RWPE2 (cell line): ENCODE measurements at regions not wholly inside any gene's neighbourhood (a gene's known extent, or its start where the extent isn't known, plus 50 kb on each side); places are given as distances from the start of the nearest gene placed in this dataset.

Experiments
- ATAC-seq: fragments of 200-7000 bp; cut with Tn5 transposase; 3 replicates; pipeline ENCODE4 v1.9.1; 2021; ENCODE audit warnings: low read depth
- DNase-seq: peaks from one replicate; pipeline ENCODE4 v3.0.0-alpha.2; 2020; ENCODE audit warnings: low spot score
- H3K27ac ChIP-seq: fragments of 450-650 bp; 2 replicates; pipeline ENCODE4 v1.5.1; 2017; ENCODE audit warnings: mild to moderate bottlenecking; ENCODE audit not compliant: poor library complexity, severe bottlenecking
- H3K27me3 ChIP-seq: fragments of 250-450 bp; sonication (Bioruptor Pico); 2 replicates; pipeline ENCODE4 v1.5.1; 2021; ENCODE audit warnings: mild to moderate bottlenecking, moderate library complexity; ENCODE audit not compliant: insufficient read depth, poor library complexity, severe bottlenecking
- H3K36me3 ChIP-seq: fragments of 250-450 bp; sonication (Bioruptor Pico); 2 replicates; pipeline ENCODE4 v1.5.1; 2020; ENCODE audit warnings: low read depth, mild to moderate bottlenecking, moderate library complexity
- H3K4me1 ChIP-seq: fragments of 250-450 bp; sonication (Bioruptor Pico); 2 replicates; pipeline ENCODE4 v1.5.1; 2021; ENCODE audit warnings: mild to moderate bottlenecking, moderate library complexity; ENCODE audit not compliant: insufficient read depth, poor library complexity, severe bottlenecking
- H3K4me3 ChIP-seq: fragments of 250-450 bp; sonication (Bioruptor Pico); 2 replicates; pipeline ENCODE4 v1.5.1; 2021; ENCODE audit warnings: mild to moderate bottlenecking, moderate library complexity; ENCODE audit not compliant: severe bottlenecking
- H3K9me3 ChIP-seq: fragments of 250-450 bp; sonication (Bioruptor Pico); 2 replicates; pipeline ENCODE4 v1.5.1; 2021; ENCODE audit warnings: mild to moderate bottlenecking, moderate library complexity; ENCODE audit not compliant: severe bottlenecking
- CTCF ChIP-seq: fragments of 450-650 bp; IDR thresholded peaks from one replicate; pipeline ENCODE4 v1.5.1; 2017; ENCODE audit warnings: mild to moderate bottlenecking, moderate library complexity; ENCODE audit not compliant: poor library complexity, severe bottlenecking

DNA sequence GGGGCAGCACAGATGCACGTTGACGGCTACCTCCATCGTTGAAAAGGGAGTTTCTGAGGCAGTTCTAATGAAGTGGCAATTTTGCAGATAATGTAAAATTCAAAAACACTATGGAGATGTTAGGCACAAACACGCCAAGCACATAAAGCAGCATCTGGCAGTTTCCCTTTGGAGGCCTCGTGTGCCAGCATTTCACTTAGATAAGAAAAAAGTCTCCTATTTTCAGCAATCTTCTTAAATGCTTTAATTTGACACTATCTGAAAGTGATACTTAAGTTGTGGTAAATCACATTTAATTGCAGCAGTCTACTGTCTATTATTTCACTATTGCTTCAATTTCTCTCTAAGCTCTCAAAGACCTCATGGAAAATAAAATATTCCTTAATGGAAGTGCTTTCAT lies 125.3 kb upstream of the PROKR2 start:
- Histone ChIP-seq H3K4me1 (no peaks in the 10 kb centered on the region), H3K9me3 (no peaks in the 10 kb centered on the region), H3K4me3 (no peak overlapping the region), H3K27ac (no peak overlapping the region), H3K36me3 (no peaks in the 10 kb centered on the region), H3K27me3 (peaks cover 42% of the 10 kb centered on the region)
- ATAC-seq = no peak
- TF ChIP-seq CTCF = no peak
- DNase-seq = no peak

GRCh38 chr20:5434116-5434515 lies 117.4 kb upstream of the PROKR2 start:
- H3K27me3 ChIP-seq = peaks cover 60% of the 10 kb centered on the region
- no peak for ATAC-seq
- no peak overlapping the region for H3K27ac ChIP-seq
- no peaks in the 10 kb centered on the region for H3K4me1 ChIP-seq
- no peaks in the 10 kb centered on the region for H3K9me3 ChIP-seq
- H3K36me3 ChIP-seq = no peaks in the 10 kb centered on the region
- no peak for TF ChIP-seq CTCF
- no peak overlapping the region for H3K4me3 ChIP-seq
- DNase-seq = no peak

DNA sequence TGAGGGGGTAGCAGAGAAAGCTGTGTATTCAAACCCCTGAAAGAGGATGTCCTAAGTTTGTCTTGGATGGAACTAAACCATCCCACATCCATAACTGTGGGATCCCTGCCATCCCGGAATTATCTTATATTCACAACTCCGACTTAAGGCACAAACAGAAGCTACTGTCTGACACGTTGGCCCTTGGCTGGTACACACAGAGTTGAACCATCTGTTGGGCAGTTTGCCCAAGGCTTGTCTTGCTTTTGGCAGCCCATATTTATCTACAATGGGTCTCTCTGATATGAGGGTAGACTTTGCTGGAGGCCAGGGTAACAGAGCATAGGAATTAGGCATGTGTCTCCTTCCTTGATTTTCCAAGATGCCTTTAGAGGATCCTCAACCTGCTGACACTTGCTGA lies 116.6 kb upstream of the PROKR2 start:
- no peaks in the 10 kb centered on the region for H3K9me3 ChIP-seq
- no peak overlapping the region for H3K27ac ChIP-seq
- ATAC-seq (no peak), DNase-seq (no peak)
- TF ChIP-seq CTCF = no peak
- no peak overlapping the region for H3K4me3 ChIP-seq
- no peaks in the 10 kb centered on the region for H3K36me3 ChIP-seq
- peaks cover 59% of the 10 kb centered on the region for H3K27me3 ChIP-seq
- H3K4me1 ChIP-seq = no peaks in the 10 kb centered on the region

- Histone ChIP-seq H3K27ac (no peak overlapping the region), H3K27me3 (peaks cover 57% of the 10 kb centered on the region), H3K36me3 (no peaks in the 10 kb centered on the region), H3K4me1 (no peaks in the 10 kb centered on the region), H3K9me3 (no peaks in the 10 kb centered on the region), H3K4me3 (no peak overlapping the region)
- no peak for DNase-seq
- ATAC-seq = no peak
- no peak for TF ChIP-seq CTCF
Observed at GRCh38 chr20:5432030-5432429, 115.3 kb upstream of the PROKR2 start.

DNA sequence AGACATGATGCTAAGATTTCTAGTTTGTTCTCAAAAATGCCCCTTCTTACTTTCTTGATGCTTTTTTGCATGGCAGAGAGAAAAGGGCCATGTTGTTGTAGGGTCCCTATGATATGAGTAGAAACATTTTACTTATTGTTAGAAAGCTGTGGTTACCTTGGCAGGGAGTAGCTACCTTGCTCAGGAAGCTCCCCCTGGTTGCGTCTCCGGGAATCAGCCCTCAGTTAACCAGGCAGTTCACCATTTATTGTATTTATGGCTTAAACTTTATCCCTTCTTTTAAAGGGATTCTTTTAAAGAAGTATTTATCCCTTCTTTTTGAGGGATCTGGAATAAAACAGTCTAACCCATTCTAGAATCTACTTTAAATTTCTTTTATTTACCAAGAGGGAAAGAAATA lies 113.9 kb upstream of the PROKR2 start:
- peak; percentile 28 for TF ChIP-seq CTCF
- no peak overlapping the region for H3K4me3 ChIP-seq
- ATAC-seq = 0 out of 3 replicates have a peak, but pooled peaks have one; percentile 31

More for the DNA sequence above, 113.9 kb upstream of the PROKR2 start:
- no peak for DNase-seq
- no peaks in the 10 kb centered on the region for H3K9me3 ChIP-seq
- no peaks in the 10 kb centered on the region for H3K4me1 ChIP-seq
- no peak overlapping the region for H3K27ac ChIP-seq
- H3K27me3 ChIP-seq = peaks cover 44% of the 10 kb centered on the region
- no peaks in the 10 kb centered on the region for H3K36me3 ChIP-seq
